ENCODE measurements at regions not wholly inside any gene's neighbourhood (a gene's known extent, or its start where the extent isn't known, plus 50 kb on each side); places are given as distances from the start of the nearest gene placed in this dataset. TPM values are rescaled to one million over a fixed set of nuclear protein-coding genes. Genes with fewer than 3 reads are reported as not detected.

Small RNA genes in the stretch of these regions (microRNA-seq; reads per million reads assigned to microRNA genes)
- not detected for gene MIR1202 (ENCODE audit: borderline microRNAs expressed)

Measured in naive thymus-derived CD4-positive, alpha-beta T cell (primary cell).